ENCODE measurements at regions not wholly inside any gene's neighbourhood (a gene's known extent, or its start where the extent isn't known, plus 50 kb on each side); places are given as distances from the start of the nearest gene placed in this dataset.

DNA sequence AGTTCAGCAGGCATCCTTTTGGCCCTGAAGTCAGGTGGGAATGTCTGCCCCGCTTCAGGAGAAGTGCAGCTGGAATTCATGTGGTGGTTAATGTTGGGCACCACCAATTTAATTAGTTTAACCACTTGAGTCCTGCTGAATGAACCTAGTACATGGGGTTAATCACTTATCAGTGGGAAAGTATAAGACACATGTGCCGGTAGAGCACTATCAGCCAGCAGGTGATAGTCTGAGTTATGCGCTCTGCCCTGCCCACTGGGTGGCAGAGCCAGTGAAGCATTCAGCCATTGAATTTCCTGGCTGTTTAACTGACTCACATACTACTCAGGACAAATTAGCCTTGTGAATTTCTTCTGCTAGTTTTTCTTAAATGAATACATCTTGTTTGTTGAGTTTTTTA is 789.7 kb upstream of the PRR20A start:
- no peak overlapping the region for H2BK20ac ChIP-seq (ENCODE audit: low read length)
- ChIA-PET CTCF (ENCODE audit: partially characterized antibody) (no interaction called here), POLR2A (ENCODE audit: partially characterized antibody) (no interaction called here)
- H3K27me3 ChIP-seq (replicated peaks in 1 of 4; ENCODE audit: control insufficient read depth in 3 of 4, extremely low read depth in 1 of 4, insufficient read depth in 3 of 4, low read length in 3 of 4), result no peaks in the 10 kb centered on the region
- no peaks in the 10 kb centered on the region for H3K23me2 ChIP-seq (ENCODE audit: low read depth, low read length)
- no peaks in the 10 kb centered on the region for H3K79me2 ChIP-seq (ENCODE audit: control insufficient read depth in 1 of 2, insufficient read depth in 2 of 2, low read length in 2 of 2)
- no peaks in the 10 kb centered on the region for H3K9me3 ChIP-seq (ENCODE audit: insufficient read depth in 2 of 2, low read depth in 1 of 2, low read length in 1 of 2)
- H3K27ac ChIP-seq (ENCODE audit: low read depth, low read length), result no peak overlapping the region
- H2AFZ ChIP-seq (ENCODE audit: low read length), result no peak overlapping the region
- H4K8ac ChIP-seq (ENCODE audit: extremely low read depth, insufficient read depth, low read length), result no peak overlapping the region
- H3K36me3 ChIP-seq (ENCODE audit: control insufficient read depth in 2 of 4, insufficient read depth in 4 of 4, low read length in 3 of 4), result no peaks in the 10 kb centered on the region
- H3K14ac ChIP-seq (ENCODE audit: insufficient read length), result no peak overlapping the region
- H3K4ac ChIP-seq (replicated peaks; ENCODE audit: insufficient read length, low read depth, low read length), result no peak overlapping the region
- H3K18ac ChIP-seq (ENCODE audit: extremely low read depth, low read length), result no peak overlapping the region
- no peak overlapping the region for H4K91ac ChIP-seq (replicated peaks; ENCODE audit: insufficient read length, low read length)
- TF ChIP-seq CTCF (IDR thresholded peaks at IDR 0.05; ENCODE audit: control extremely low read depth in 1 of 3, insufficient read depth in 1 of 3, low read depth in 1 of 3, low read length in 3 of 3), result peak in 1 of 3 experiments; percentile 19; a peak in 1 of 4 replicates
- TF ChIP-seq YY1 (IDR thresholded peaks at IDR 0.05; ENCODE audit: low read depth, low read length), result 0 out of 2 replicates have a peak, but pooled peaks have one; percentile 47
- TF ChIP-seq BCL11A (IDR thresholded peaks at IDR 0.05; ENCODE audit: low read depth in 2 of 2, low read length in 2 of 2), result no peak
- peak; percentile 53 to 59 for TF ChIP-seq RAD21 (IDR thresholded peaks at IDR 0.05 in 1 of 2, conservative IDR thresholded peaks at IDR 0.05 in 1 of 2; ENCODE audit: low read depth in 2 of 2, low read length in 2 of 2)
- H4K20me1 ChIP-seq (replicated peaks in 1 of 2; ENCODE audit: control insufficient read depth in 1 of 2, insufficient read depth in 2 of 2, low read length in 2 of 2), result no peaks in the 10 kb centered on the region
- H2BK5ac ChIP-seq (ENCODE audit: low read depth, low read length), result no peak overlapping the region
- no peak overlapping the region for H3K56ac ChIP-seq (replicated peaks; ENCODE audit: insufficient read length, low read depth, low read length)
- FAIRE-seq (peak; percentile 70), DNase-seq (ENCODE audit: low read depth in 1 of 2, low spot score in 2 of 2) (peak in 1 of 2 experiments; percentile 15)
- H3K4me2 ChIP-seq (ENCODE audit: insufficient read depth in 1 of 2, low read depth in 2 of 2, low read length in 2 of 2), result no peak overlapping the region
- H3K23ac ChIP-seq (ENCODE audit: insufficient read length), result no peak overlapping the region
- H3K4me3 ChIP-seq (ENCODE audit: extremely low read depth in 1 of 4, insufficient read depth in 2 of 4, low read depth in 3 of 4, low read length in 4 of 4), result no peak overlapping the region
- H3K4me1 ChIP-seq (replicated peaks in 1 of 4; ENCODE audit: control insufficient read depth in 3 of 4, insufficient read depth in 4 of 4, low read length in 3 of 4), result peaks cover 0 to 4% (median 0%) of the 10 kb centered on the region in 4 experiments; a peak in 1 of 7 replicates
- WGBS, 2 experiments (ENCODE audit: extremely low coverage in 1 of 2, insufficient coverage in 1 of 2, insufficient read length in 1 of 2, insufficient replicate concordance in 2 of 2, low coverage in 1 of 2, low lambda C conversion rate in 2 of 2, missing lambda C conversion rate in 1 of 2), result 59% methylated on average over 3 of the region's 3 CpGs; no CpG with 5 or more reads in 1 of the 2 experiments
- H3K79me1 ChIP-seq (ENCODE audit: low read depth, low read length), result no peaks in the 10 kb centered on the region
- no peak overlapping the region for H3K9ac ChIP-seq (replicated peaks in 1 of 4; ENCODE audit: extremely low read depth in 1 of 4, low read depth in 3 of 4, low read length in 3 of 4)
- no peak overlapping the region for H2BK12ac ChIP-seq (ENCODE audit: low read depth, low read length)
- H2BK15ac ChIP-seq (ENCODE audit: low read length), result no peak overlapping the region
- no peak overlapping the region for H2BK120ac ChIP-seq (replicated peaks; ENCODE audit: low read depth, low read length)
- no peak overlapping the region for H2AK5ac ChIP-seq (ENCODE audit: low read depth, low read length)
- no peak overlapping the region for H4K5ac ChIP-seq (ENCODE audit: insufficient read length, low read depth, low read length)

Measured in H1 (cell line).